ENCODE measurements at regions not wholly inside any gene's neighbourhood (a gene's known extent, or its start where the extent isn't known, plus 50 kb on each side); places are given as distances from the start of the nearest gene placed in this dataset.
"Not testable (repeated sequence)": the region's sequence is repeated elsewhere in the genome, so short reads cannot be mapped to it uniquely, and the experiment has no call there.

GRCh38 chr6:23533944-23534343 lies 592.1 kb upstream of the NRSN1 start:
- no peak for DNase-seq

GRCh38 chr6:23534351-23534750 lies 591.7 kb upstream of the NRSN1 start:
- DNase-seq: no peak

GRCh38 chr6:23535101-23535500 lies 590.9 kb upstream of the NRSN1 start:
- DNase-seq: no peak

GRCh38 chr6:23537828-23538227 lies 588.2 kb upstream of the NRSN1 start:
- no peak for DNase-seq

GRCh38 chr6:23547851-23548250 lies 578.2 kb upstream of the NRSN1 start:
- no peak for DNase-seq

GRCh38 chr6:23554953-23555352 lies 571.1 kb upstream of the NRSN1 start:
- DNase-seq: not testable (repeated sequence)

- no peak for DNase-seq
Measured at GRCh38 chr6:23559587-23560343, 566.2 kb upstream of the NRSN1 start.

- DNase-seq: no peak
Measured at GRCh38 chr6:23561732-23562131, 564.3 kb upstream of the NRSN1 start.

GRCh38 chr6:23562554-23562953 lies 563.5 kb upstream of the NRSN1 start:
- no peak for DNase-seq

- no peak for DNase-seq
Measured at GRCh38 chr6:23563323-23563722, 562.7 kb upstream of the NRSN1 start.

- no peak for DNase-seq
Measured at GRCh38 chr6:23566418-23566817, 559.6 kb upstream of the NRSN1 start.

GRCh38 chr6:23568292-23568691 lies 557.7 kb upstream of the NRSN1 start:
- DNase-seq: no peak

GRCh38 chr6:23584134-23584763 lies 541.8 kb upstream of the NRSN1 start:
- DNase-seq: no peak

- DNase-seq: no peak
Measured at GRCh38 chr6:23587582-23587981, 538.4 kb upstream of the NRSN1 start.

GRCh38 chr6:23589811-23590210 lies 536.2 kb upstream of the NRSN1 start:
- no peak for DNase-seq

GRCh38 chr6:23590498-23591126 lies 535.4 kb upstream of the NRSN1 start:
- no peak for DNase-seq

GRCh38 chr6:23591761-23592160 lies 534.3 kb upstream of the NRSN1 start:
- no peak for DNase-seq

GRCh38 chr6:23600118-23600517 lies 525.9 kb upstream of the NRSN1 start:
- DNase-seq: no peak

GRCh38 chr6:23601811-23602345 lies 524.1 kb upstream of the NRSN1 start:
- no peak for DNase-seq

GRCh38 chr6:23608931-23609435 lies 517.0 kb upstream of the NRSN1 start:
- no peak for DNase-seq

GRCh38 chr6:23611776-23612381 lies 514.1 kb upstream of the NRSN1 start:
- no peak for DNase-seq

GRCh38 chr6:23618366-23618765 lies 507.6 kb upstream of the NRSN1 start:
- DNase-seq: no peak

- DNase-seq: no peak
Measured at GRCh38 chr6:23620911-23621401, 505.1 kb upstream of the NRSN1 start.

All from RPMI8226 (cell line).